Right lobe of liver (tissue), 4 donors: ENCODE measurements at regions not wholly inside any gene's neighbourhood (a gene's known extent, or its start where the extent isn't known, plus 50 kb on each side); places are given as distances from the start of the nearest gene placed in this dataset.

Experiments
- CTCF ChIP-seq, 4 donors: fragments of 200-600 bp in 3 of 4; fragments of 450-650 bp in 1 of 4; IDR thresholded peaks; one replicate each; pipeline versions ENCODE4 v1.5.1 to v1.8.0; 2016 to 2022; ENCODE audit warnings: antibody characterized with exemption in 4 of 4, mild to moderate bottlenecking in 2 of 4
- POLR2A ChIP-seq: fragments of 450-650 bp; IDR thresholded peaks from one replicate; pipeline ENCODE4 v1.6.1; 2017; ENCODE audit warnings: antibody characterized with exemption, mild to moderate bottlenecking
- donor health status: DM: no; HTN: no; CAD: no.
- donor health status: DM: no; HTN: no; CAD: no.
- donor health status: DM: no; HTN: yes; CAD: no.

- no peak for TF ChIP-seq CTCF (IDR thresholded peaks at IDR 0.05)
- TF ChIP-seq POLR2A = no peak
These were observed 309.2 kb downstream of the PDCD6IP start for GRCh38 chr3:34107669-34108068.
